GM23338 (cell line): ENCODE measurements at regions not wholly inside any gene's neighbourhood (a gene's known extent, or its start where the extent isn't known, plus 50 kb on each side); places are given as distances from the start of the nearest gene placed in this dataset.

Source experiments
- ATAC-seq: fragments of 200-7000 bp; cut with Tn5 transposase; 3 replicates; pipeline ENCODE4 v1.9.1; 2020
- DNase-seq: peaks from one replicate; pipeline ENCODE4 v3.0.0-alpha.2; 2015; ENCODE audit warnings: low spot score
- H2AFZ ChIP-seq: fragments of 200-600 bp; sonication (generic); 2 replicates; pipeline ENCODE4 v1.8.0; 2016; ENCODE audit warnings: antibody characterized with exemption, mild to moderate bottlenecking, moderate library complexity
- H3F3A ChIP-seq: fragments of 200-600 bp; sonication (generic); replicated peaks from 2 replicates; pipeline ENCODE4 v1.8.0; 2017; ENCODE audit warnings: antibody characterized with exemption, mixed run types, low read depth
- H3K27ac ChIP-seq: fragments of 200-600 bp; sonication (generic); 2 replicates; pipeline ENCODE4 v1.6.1; 2016; ENCODE audit warnings: low read depth
- H3K27me3 ChIP-seq: fragments of 200-600 bp; sonication (generic); 2 replicates; pipeline ENCODE4 v1.8.0; 2016; ENCODE audit warnings: mild to moderate bottlenecking, mixed run types, moderate library complexity; ENCODE audit not compliant: insufficient read depth
- H3K36me3 ChIP-seq: fragments of 200-600 bp; sonication (generic); 2 replicates; pipeline ENCODE4 v1.8.0; 2016; ENCODE audit warnings: mild to moderate bottlenecking; ENCODE audit not compliant: insufficient read depth
- H3K4me1 ChIP-seq: fragments of 200-600 bp; sonication (generic); 2 replicates; pipeline ENCODE4 v1.8.0; 2016; ENCODE audit warnings: mild to moderate bottlenecking, moderate library complexity; ENCODE audit not compliant: insufficient read depth
- H3K4me2 ChIP-seq: fragments of 200-600 bp; sonication (generic); 2 replicates; pipeline ENCODE4 v1.7.1; 2017; ENCODE audit warnings: mixed run types
- H3K4me3 ChIP-seq: fragments of 200-600 bp; sonication (generic); 2 replicates; pipeline ENCODE4 v1.6.1; 2016; ENCODE audit warnings: mixed run types
- H3K79me2 ChIP-seq: fragments of 200-600 bp; sonication (generic); replicated peaks from 2 replicates; pipeline ENCODE4 v1.8.0; 2017; ENCODE audit warnings: mild to moderate bottlenecking; ENCODE audit not compliant: insufficient read depth
- H3K9me2 ChIP-seq: fragments of 200-600 bp; sonication (generic); 2 replicates; pipeline ENCODE4 v1.8.0; 2017; ENCODE audit not compliant: insufficient read depth
- H4K20me1 ChIP-seq: fragments of 200-600 bp; sonication (generic); replicated peaks from 2 replicates; pipeline ENCODE4 v1.8.0; 2017; ENCODE audit warnings: mild to moderate bottlenecking; ENCODE audit not compliant: insufficient read depth
- H3K27ac Mint-ChIP-seq: 2 replicates; pipeline ENCODE4 v1.8.0; 2020; ENCODE audit warnings: inconsistent platforms, mild to moderate bottlenecking, moderate library complexity, mixed read lengths
- H3K27me3 Mint-ChIP-seq: 3 replicates; pipeline ENCODE4 v1.8.0; 2022; ENCODE audit warnings: low read depth, mild to moderate bottlenecking, moderate library complexity, mixed read lengths, inconsistent platforms; ENCODE audit not compliant: insufficient read depth, poor library complexity
- H3K36me3 Mint-ChIP-seq: 3 replicates; pipeline ENCODE4 v1.8.0; 2021; ENCODE audit warnings: low read depth, mild to moderate bottlenecking, inconsistent platforms, moderate library complexity, mixed read lengths
- H3K4me1 Mint-ChIP-seq: 3 replicates; pipeline ENCODE4 v1.8.0; 2020; ENCODE audit warnings: mild to moderate bottlenecking, inconsistent platforms, mixed read lengths
- H3K4me3 Mint-ChIP-seq: 3 replicates; pipeline ENCODE4 v1.8.0; 2021; ENCODE audit warnings: moderate library complexity, mild to moderate bottlenecking, inconsistent platforms, mixed read lengths
- H3K9me3 Mint-ChIP-seq: 3 replicates; pipeline ENCODE4 v1.8.0; 2020; ENCODE audit warnings: moderate library complexity, mild to moderate bottlenecking, inconsistent platforms, mixed read lengths
- CREB1 ChIP-seq: fragments of 250-450 bp; sonication (Bioruptor Pico); IDR thresholded peaks from 2 replicates; pipeline ENCODE4 v1.5.0; 2020; ENCODE audit warnings: low read depth, mild to moderate bottlenecking, moderate library complexity
- CTCF ChIP-seq, 2 experiments: fragments of 200-600 bp in 1 of 2; sonication (generic) in 1 of 2; conservative IDR thresholded peaks; 2 replicates each; pipeline versions ENCODE4 v1.5.1 to v1.6.1; 2016 to 2017; ENCODE audit warnings: antibody characterized with exemption in 2 of 2, low read depth in 2 of 2, mild to moderate bottlenecking in 2 of 2, moderate library complexity in 1 of 2
- EZH2phosphoT487 ChIP-seq: fragments of 200-600 bp; sonication (generic); IDR thresholded peaks from one replicate; pipeline ENCODE4 v1.8.1; 2018; ENCODE audit warnings: antibody characterized with exemption; ENCODE audit not compliant: unreplicated experiment
- NANOG ChIP-seq: IDR thresholded peaks from 2 replicates; pipeline ENCODE4 v1.6.1; 2016; ENCODE audit warnings: antibody characterized with exemption, borderline replicate concordance
- POLR2AphosphoS5 ChIP-seq: IDR thresholded peaks from 2 replicates; pipeline ENCODE4 v1.6.1; 2016; ENCODE audit warnings: antibody characterized with exemption, low read depth
- STAT1 ChIP-seq: IDR thresholded peaks from one replicate; pipeline ENCODE4 v1.6.1; 2016; ENCODE audit warnings: antibody characterized with exemption; ENCODE audit not compliant: unreplicated experiment
- ZNF114 ChIP-seq: fragments of 250-450 bp; sonication (Bioruptor Pico); IDR thresholded peaks from 2 replicates; pipeline ENCODE4 v1.5.0; 2020; ENCODE audit warnings: mild to moderate bottlenecking, moderate library complexity
- ZNF462 ChIP-seq: fragments of 250-450 bp; sonication (Bioruptor Pico); IDR thresholded peaks from 2 replicates; pipeline ENCODE4 v1.5.0; 2020; ENCODE audit warnings: mild to moderate bottlenecking, moderate library complexity

GRCh38 chr7:25347360-25348066 lies 119.2 kb upstream of the NPVF start:
- H3K27ac Mint-ChIP-seq = no peak overlapping the region
- Histone ChIP-seq H3K4me3 (no peak overlapping the region), H3K79me2 (no peaks in the 10 kb centered on the region)

GRCh38 chr7:25348104-25348503 lies 119.8 kb upstream of the NPVF start:
- peaks cover 10% of the 10 kb centered on the region; the same call in 1 of the 2 replicates for H3K9me2 ChIP-seq
- H4K20me1 ChIP-seq = no peaks in the 10 kb centered on the region
- H3K4me3 Mint-ChIP-seq = no peak overlapping the region
- no peak overlapping the region for H3K27ac ChIP-seq
- no peaks in the 10 kb centered on the region for H3F3A ChIP-seq
- no peak overlapping the region for H3K4me2 ChIP-seq
- H3K4me1 Mint-ChIP-seq = peaks cover 4% of the 10 kb centered on the region; the same call in 2 of the 3 replicates
- H3K36me3 ChIP-seq = no peaks in the 10 kb centered on the region
- no peaks in the 10 kb centered on the region for H3K27me3 Mint-ChIP-seq
- no peaks in the 10 kb centered on the region for H3K27me3 ChIP-seq
- H3K4me3 ChIP-seq = no peak overlapping the region
- H3K36me3 Mint-ChIP-seq = no peaks in the 10 kb centered on the region
- H3K79me2 ChIP-seq = no peaks in the 10 kb centered on the region
- H3K4me1 ChIP-seq = no peaks in the 10 kb centered on the region
- no peak for ATAC-seq
- no peak for DNase-seq
- H3K27ac Mint-ChIP-seq = no peak overlapping the region
- no peak overlapping the region for H2AFZ ChIP-seq
- no peaks in the 10 kb centered on the region for H3K9me3 Mint-ChIP-seq
- TF ChIP-seq ZNF462 (CRISPR knock-in tag) (no peak), NANOG (no peak), CTCF (conservative IDR thresholded peaks at IDR 0.05; ENCODE audit: low read depth in 2 of 2) (no peak), EZH2phosphoT487 (no peak), POLR2AphosphoS5 (no peak)

More at GRCh38 chr7:25347360-25348066, 119.2 kb upstream of the NPVF start:
- Mint-ChIP-seq H3K36me3 (no peaks in the 10 kb centered on the region), H3K4me3 (no peak overlapping the region), H3K27me3 (no peaks in the 10 kb centered on the region), H3K9me3 (no peaks in the 10 kb centered on the region), H3K4me1 (peaks cover 4% of the 10 kb centered on the region; the same call in 2 of the 3 replicates)
- H3K36me3 ChIP-seq = no peaks in the 10 kb centered on the region
- TF ChIP-seq ZNF114 (no peak), EZH2phosphoT487 (no peak), STAT1 (no peak), CTCF (conservative IDR thresholded peaks at IDR 0.05; ENCODE audit: low read depth in 2 of 2) (no peak), CREB1 (CRISPR knock-in tag) (no peak), POLR2AphosphoS5 (no peak)
- ATAC-seq (no peak), DNase-seq (no peak)
- no peaks in the 10 kb centered on the region for H3F3A ChIP-seq
- H3K27me3 ChIP-seq = no peaks in the 10 kb centered on the region
- no peak overlapping the region for H3K4me2 ChIP-seq
- peaks cover 10% of the 10 kb centered on the region; the same call in 1 of the 2 replicates for H3K9me2 ChIP-seq
- H3K27ac ChIP-seq = no peak overlapping the region
- no peaks in the 10 kb centered on the region for H3K4me1 ChIP-seq
- H2AFZ ChIP-seq = no peak overlapping the region
- H4K20me1 ChIP-seq = no peaks in the 10 kb centered on the region
